ENCODE measurements at regions not wholly inside any gene's neighbourhood (a gene's known extent, or its start where the extent isn't known, plus 50 kb on each side); places are given as distances from the start of the nearest gene placed in this dataset.
A peak's percentile ranks its signal among the peaks of the same experiment; 100 is the strongest.

GRCh38 chr13:107457686-107458085 is 757.6 kb downstream of the LIG4 start:
- no peaks in the 10 kb centered on the region for H3K36me3 ChIP-seq
- no peaks in the 10 kb centered on the region for H3K27me3 ChIP-seq (ENCODE audit: low read depth)
- H3K4me3 ChIP-seq = no peak overlapping the region
- TF ChIP-seq CTCF (IDR thresholded peaks at IDR 0.05; ENCODE audit: borderline replicate concordance) = no peak
- H3K4me1 ChIP-seq = no peaks in the 10 kb centered on the region
- H3K27ac ChIP-seq (replicated peaks) = no peak overlapping the region
- intact Hi-C loops (cut with micrococcal nuclease) = no loop called here
- H3K9me3 ChIP-seq (replicated peaks) = peaks cover 22% of the 10 kb centered on the region
- no peak for DNase-seq

GRCh38 chr13:107456431-107456830 is 758.9 kb downstream of the LIG4 start:
- H3K27me3 ChIP-seq (ENCODE audit: low read depth) = no peaks in the 10 kb centered on the region
- no peaks in the 10 kb centered on the region for H3K36me3 ChIP-seq
- no peak for DNase-seq
- no peak overlapping the region for H3K4me3 ChIP-seq
- intact Hi-C loops (cut with micrococcal nuclease) = no loop called here
- peaks cover 22% of the 10 kb centered on the region for H3K9me3 ChIP-seq (replicated peaks)
- H3K27ac ChIP-seq (replicated peaks) = no peak overlapping the region
- H3K4me1 ChIP-seq = no peaks in the 10 kb centered on the region
- TF ChIP-seq CTCF (IDR thresholded peaks at IDR 0.05; ENCODE audit: borderline replicate concordance) = no peak

- H3K36me3 ChIP-seq = no peaks in the 10 kb centered on the region
- DNase-seq = no peak
- H3K9me3 ChIP-seq (replicated peaks) = peaks cover 22% of the 10 kb centered on the region
- intact Hi-C loops (cut with micrococcal nuclease) = no loop called here
- no peak overlapping the region for H3K4me3 ChIP-seq
- H3K27ac ChIP-seq (replicated peaks) = no peak overlapping the region
- no peaks in the 10 kb centered on the region for H3K27me3 ChIP-seq (ENCODE audit: low read depth)
- peaks cover 4% of the 10 kb centered on the region for H3K4me1 ChIP-seq
- no peak for TF ChIP-seq CTCF (IDR thresholded peaks at IDR 0.05; ENCODE audit: borderline replicate concordance)
These were observed 762.5 kb downstream of the LIG4 start for GRCh38 chr13:107452833-107453232.

- no peaks in the 10 kb centered on the region for H3K36me3 ChIP-seq
- no peak for TF ChIP-seq CTCF (IDR thresholded peaks at IDR 0.05; ENCODE audit: borderline replicate concordance)
- H3K4me3 ChIP-seq = no peak overlapping the region
- H3K27me3 ChIP-seq (ENCODE audit: low read depth) = no peaks in the 10 kb centered on the region
- peak overlapping the region; percentile 44 for H3K27ac ChIP-seq (replicated peaks)
- peaks cover 4% of the 10 kb centered on the region for H3K4me1 ChIP-seq
- DNase-seq = no peak
- H3K9me3 ChIP-seq (replicated peaks) = peaks cover 22% of the 10 kb centered on the region
- intact Hi-C loops (cut with micrococcal nuclease) = no loop called here
These were observed 764.4 kb downstream of the LIG4 start for GRCh38 chr13:107450931-107451330.

- Histone ChIP-seq H3K4me1 (peaks cover 4% of the 10 kb centered on the region), H3K27me3 (ENCODE audit: low read depth) (no peaks in the 10 kb centered on the region), H3K36me3 (no peaks in the 10 kb centered on the region), H3K27ac (replicated peaks) (peak overlapping the region; percentile 44), H3K4me3 (no peak overlapping the region), H3K9me3 (replicated peaks) (peaks cover 22% of the 10 kb centered on the region)
- intact Hi-C loops (cut with micrococcal nuclease) = no loop called here
- TF ChIP-seq CTCF (IDR thresholded peaks at IDR 0.05; ENCODE audit: borderline replicate concordance) = no peak
- DNase-seq = no peak
These were observed 764.9 kb downstream of the LIG4 start for GRCh38 chr13:107450431-107450830.

GRCh38 chr13:107447591-107447990 is 767.7 kb downstream of the LIG4 start:
- no peaks in the 10 kb centered on the region for H3K36me3 ChIP-seq
- no peak for TF ChIP-seq CTCF (IDR thresholded peaks at IDR 0.05; ENCODE audit: borderline replicate concordance)
- H3K27me3 ChIP-seq (ENCODE audit: low read depth) = no peaks in the 10 kb centered on the region
- no peak overlapping the region for H3K27ac ChIP-seq (replicated peaks)
- H3K4me1 ChIP-seq = peaks cover 4% of the 10 kb centered on the region
- no peak overlapping the region for H3K4me3 ChIP-seq
- no peaks in the 10 kb centered on the region for H3K9me3 ChIP-seq (replicated peaks)
- DNase-seq = no peak
- intact Hi-C loops (cut with micrococcal nuclease) = no loop called here

Data from left ventricle myocardium inferior (tissue), 1 donor.